ENCODE measurements at regions not wholly inside any gene's neighbourhood (a gene's known extent, or its start where the extent isn't known, plus 50 kb on each side); places are given as distances from the start of the nearest gene placed in this dataset.

- no peak overlapping the region for H3K4me2 ChIP-seq (ENCODE audit: low read length)
- H3K9ac ChIP-seq (ENCODE audit: low read length) = no peak overlapping the region
- peaks cover 5% of the 10 kb centered on the region; the same call in 1 of the 2 replicates for H3K4me1 ChIP-seq (ENCODE audit: low read length)
Observed at GRCh38 chr5:135207866-135208265, 173.8 kb upstream of the PITX1 start.

GRCh38 chr5:135206862-135207261 is 172.8 kb upstream of the PITX1 start:
- H3K27me3 ChIP-seq (ENCODE audit: low read depth, low read length) = peaks cover 9% of the 10 kb centered on the region; the same call in 1 of the 2 replicates
- no peak overlapping the region for H3K4me3 ChIP-seq (ENCODE audit: low read length)
- no peak for TF ChIP-seq CTCF (IDR thresholded peaks at IDR 0.05; ENCODE audit: low read depth, low read length)
- no peak overlapping the region for H3K4me2 ChIP-seq (ENCODE audit: low read length)
- H3K4me1 ChIP-seq (ENCODE audit: low read length) = peaks cover 5% of the 10 kb centered on the region; the same call in 1 of the 2 replicates
- H2AFZ ChIP-seq (ENCODE audit: low read depth, low read length) = no peak overlapping the region
- H3K36me3 ChIP-seq (replicated peaks; ENCODE audit: low read depth, low read length) = no peaks in the 10 kb centered on the region
- no peaks in the 10 kb centered on the region for H3K79me2 ChIP-seq (ENCODE audit: low read length)
- H3K9ac ChIP-seq (ENCODE audit: low read length) = no peak overlapping the region
- H3K9me3 ChIP-seq (ENCODE audit: insufficient read depth, low read length) = peaks cover 6% of the 10 kb centered on the region; the same call in 1 of the 2 replicates
- no peaks in the 10 kb centered on the region for H4K20me1 ChIP-seq (ENCODE audit: insufficient read depth, low read length)
- no peak overlapping the region for H3K27ac ChIP-seq (ENCODE audit: low read length)

More at GRCh38 chr5:135207866-135208265, 173.8 kb upstream of the PITX1 start:
- Histone ChIP-seq H3K27ac (ENCODE audit: low read length) (no peak overlapping the region), H3K27me3 (ENCODE audit: low read depth, low read length) (no peaks in the 10 kb centered on the region), H4K20me1 (ENCODE audit: insufficient read depth, low read length) (no peaks in the 10 kb centered on the region), H3K9me3 (ENCODE audit: insufficient read depth, low read length) (0 out of 2 replicates have a peak, but pooled peaks cover under 1% of the 10 kb centered on the region), H3K4me3 (ENCODE audit: low read length) (no peak overlapping the region), H3K79me2 (ENCODE audit: low read length) (no peaks in the 10 kb centered on the region), H3K36me3 (replicated peaks; ENCODE audit: low read depth, low read length) (no peaks in the 10 kb centered on the region), H2AFZ (ENCODE audit: low read depth, low read length) (no peak overlapping the region)
- TF ChIP-seq CTCF (IDR thresholded peaks at IDR 0.05; ENCODE audit: low read depth, low read length) (no peak), EZH2phosphoT487 (IDR thresholded peaks at IDR 0.05; ENCODE audit: low read depth) (no peak)

- no peak overlapping the region for H3K9ac ChIP-seq (ENCODE audit: low read length)
- H3K4me3 ChIP-seq (ENCODE audit: low read length) = no peak overlapping the region
- no peak overlapping the region for H3K4me2 ChIP-seq (ENCODE audit: low read length)
- H3K9me3 ChIP-seq (ENCODE audit: insufficient read depth, low read length) = peaks cover 6% of the 10 kb centered on the region; the same call in 1 of the 2 replicates
- no peaks in the 10 kb centered on the region for H3K79me2 ChIP-seq (ENCODE audit: low read length)
- H3K27me3 ChIP-seq (ENCODE audit: low read depth, low read length) = peaks cover 10% of the 10 kb centered on the region; the same call in 1 of the 2 replicates
- H4K20me1 ChIP-seq (ENCODE audit: insufficient read depth, low read length) = no peaks in the 10 kb centered on the region
- H2AFZ ChIP-seq (ENCODE audit: low read depth, low read length) = no peak overlapping the region
- H3K36me3 ChIP-seq (replicated peaks; ENCODE audit: low read depth, low read length) = no peaks in the 10 kb centered on the region
- peaks cover 5% of the 10 kb centered on the region; the same call in 1 of the 2 replicates for H3K4me1 ChIP-seq (ENCODE audit: low read length)
- TF ChIP-seq EZH2phosphoT487 (IDR thresholded peaks at IDR 0.05; ENCODE audit: low read depth) (no peak), CTCF (IDR thresholded peaks at IDR 0.05; ENCODE audit: low read depth, low read length) (no peak)
- no peak overlapping the region for H3K27ac ChIP-seq (ENCODE audit: low read length)
Observed at GRCh38 chr5:135205632-135206349, 171.8 kb upstream of the PITX1 start.

GRCh38 chr5:135204151-135204600 is 170.1 kb upstream of the PITX1 start:
- Histone ChIP-seq H3K4me1 (ENCODE audit: low read length) (peaks cover 5% of the 10 kb centered on the region; the same call in 1 of the 2 replicates), H3K79me2 (ENCODE audit: low read length) (no peaks in the 10 kb centered on the region), H3K4me2 (ENCODE audit: low read length) (peak overlapping the region; percentile 73), H4K20me1 (ENCODE audit: insufficient read depth, low read length) (no peaks in the 10 kb centered on the region), H2AFZ (ENCODE audit: low read depth, low read length) (peak overlapping the region; percentile 87), H3K9ac (ENCODE audit: low read length) (peak overlapping the region; percentile 24; the same call in 1 of the 2 replicates), H3K27ac (ENCODE audit: low read length) (no peak overlapping the region), H3K4me3 (ENCODE audit: low read length) (peak overlapping the region; percentile 63), H3K36me3 (replicated peaks; ENCODE audit: low read depth, low read length) (no peaks in the 10 kb centered on the region), H3K9me3 (ENCODE audit: insufficient read depth, low read length) (peaks cover 6% of the 10 kb centered on the region; the same call in 1 of the 2 replicates), H3K27me3 (ENCODE audit: low read depth, low read length) (peaks cover 10% of the 10 kb centered on the region; the same call in 1 of the 2 replicates)
- TF ChIP-seq CTCF (IDR thresholded peaks at IDR 0.05; ENCODE audit: low read depth, low read length) (peak; percentile 42), EZH2phosphoT487 (IDR thresholded peaks at IDR 0.05; ENCODE audit: low read depth) (no peak)

Data from OCI-LY3 (cell line).